C4-2B (cell line): ENCODE measurements at regions not wholly inside any gene's neighbourhood (a gene's known extent, or its start where the extent isn't known, plus 50 kb on each side); places are given as distances from the start of the nearest gene placed in this dataset.

ENCODE experiments used
- H3K27ac ChIP-seq: fragments of 450-650 bp; 2 replicates; pipeline ENCODE4 v1.5.1; 2017
- ZFX ChIP-seq: fragments of 450-650 bp; IDR thresholded peaks from 2 replicates; pipeline ENCODE4 v1.6.1; 2017
- TF ChIP-seq, protein P1 (sequence below): fragments of 450-650 bp; conservative IDR thresholded peaks from 2 replicates; pipeline ENCODE4 v1.5.1; 2017; ENCODE audit warnings: mild to moderate bottlenecking

DNA sequence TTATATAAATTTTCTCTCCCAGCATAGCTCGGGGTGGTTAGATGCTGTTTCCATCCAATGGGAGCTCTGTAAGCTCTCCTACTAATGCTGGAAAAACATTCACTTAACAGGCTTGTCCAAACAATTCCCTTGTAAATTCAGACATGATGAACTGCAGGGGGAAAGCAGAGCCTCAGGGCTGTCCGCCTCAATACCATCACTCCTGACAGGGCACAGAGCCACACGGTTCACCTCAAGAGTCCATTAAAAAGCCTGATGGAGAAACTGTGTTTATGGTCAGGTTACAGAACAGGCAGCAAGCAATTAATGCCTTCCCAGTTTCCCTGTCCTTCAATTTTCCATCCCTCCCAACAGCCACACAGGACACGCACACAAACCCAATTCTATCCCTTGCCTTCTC, 171.0 kb downstream of the BRINP2 start:
- TF ChIP-seq, protein P1, sequence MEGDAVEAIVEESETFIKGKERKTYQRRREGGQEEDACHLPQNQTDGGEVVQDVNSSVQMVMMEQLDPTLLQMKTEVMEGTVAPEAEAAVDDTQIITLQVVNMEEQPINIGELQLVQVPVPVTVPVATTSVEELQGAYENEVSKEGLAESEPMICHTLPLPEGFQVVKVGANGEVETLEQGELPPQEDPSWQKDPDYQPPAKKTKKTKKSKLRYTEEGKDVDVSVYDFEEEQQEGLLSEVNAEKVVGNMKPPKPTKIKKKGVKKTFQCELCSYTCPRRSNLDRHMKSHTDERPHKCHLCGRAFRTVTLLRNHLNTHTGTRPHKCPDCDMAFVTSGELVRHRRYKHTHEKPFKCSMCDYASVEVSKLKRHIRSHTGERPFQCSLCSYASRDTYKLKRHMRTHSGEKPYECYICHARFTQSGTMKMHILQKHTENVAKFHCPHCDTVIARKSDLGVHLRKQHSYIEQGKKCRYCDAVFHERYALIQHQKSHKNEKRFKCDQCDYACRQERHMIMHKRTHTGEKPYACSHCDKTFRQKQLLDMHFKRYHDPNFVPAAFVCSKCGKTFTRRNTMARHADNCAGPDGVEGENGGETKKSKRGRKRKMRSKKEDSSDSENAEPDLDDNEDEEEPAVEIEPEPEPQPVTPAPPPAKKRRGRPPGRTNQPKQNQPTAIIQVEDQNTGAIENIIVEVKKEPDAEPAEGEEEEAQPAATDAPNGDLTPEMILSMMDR = no peak
- TF ChIP-seq ZFX = no peak
- no peak overlapping the region for H3K27ac ChIP-seq

DNA sequence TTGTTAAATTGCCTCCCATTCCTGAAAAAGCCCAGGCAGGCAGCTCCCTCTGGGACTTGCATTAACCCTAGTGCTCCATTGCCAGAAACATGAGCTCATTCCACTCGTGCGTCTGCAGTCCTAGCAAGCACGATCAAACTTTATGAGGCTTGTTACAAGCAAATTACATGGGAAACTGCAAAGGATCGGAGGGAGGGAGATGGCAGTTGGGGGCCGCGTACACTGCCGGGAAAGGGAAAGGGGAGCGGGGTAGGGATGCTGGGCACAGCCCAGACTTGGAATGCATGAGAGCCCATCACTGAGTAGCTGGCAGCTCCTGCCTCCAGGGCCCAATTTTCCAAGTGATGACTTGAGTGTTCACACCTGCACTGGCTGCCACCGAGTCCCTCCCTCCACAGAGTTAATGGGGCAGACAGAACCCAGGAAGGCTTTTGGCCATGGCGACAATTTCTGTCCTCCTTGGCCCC, 169.9 kb downstream of the BRINP2 start:
- H3K27ac ChIP-seq = no peak overlapping the region
- TF ChIP-seq, protein P1 = no peak
- TF ChIP-seq ZFX = no peak

DNA sequence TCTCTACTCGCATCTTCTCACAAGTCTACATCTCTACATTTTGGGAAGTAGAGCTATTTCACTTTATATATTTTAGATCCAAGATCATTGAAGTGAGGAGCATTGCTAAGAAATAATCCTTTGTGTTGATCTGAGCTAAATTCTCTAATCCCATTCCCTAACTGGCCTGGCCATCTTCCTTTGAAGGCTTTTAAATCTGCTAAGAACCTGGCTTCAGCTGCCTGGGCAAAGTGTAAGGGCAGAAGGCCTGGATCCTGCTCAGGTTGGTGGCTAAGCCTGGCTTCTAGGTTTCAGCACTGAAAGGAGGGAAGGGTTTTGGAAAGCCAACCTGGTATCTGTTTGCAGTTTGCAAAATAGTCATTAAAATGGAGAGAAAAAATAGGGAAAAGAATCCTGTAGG, 167.6 kb downstream of the BRINP2 start:
- TF ChIP-seq, protein P1 = no peak
- no peak for TF ChIP-seq ZFX
- H3K27ac ChIP-seq = no peak overlapping the region

DNA sequence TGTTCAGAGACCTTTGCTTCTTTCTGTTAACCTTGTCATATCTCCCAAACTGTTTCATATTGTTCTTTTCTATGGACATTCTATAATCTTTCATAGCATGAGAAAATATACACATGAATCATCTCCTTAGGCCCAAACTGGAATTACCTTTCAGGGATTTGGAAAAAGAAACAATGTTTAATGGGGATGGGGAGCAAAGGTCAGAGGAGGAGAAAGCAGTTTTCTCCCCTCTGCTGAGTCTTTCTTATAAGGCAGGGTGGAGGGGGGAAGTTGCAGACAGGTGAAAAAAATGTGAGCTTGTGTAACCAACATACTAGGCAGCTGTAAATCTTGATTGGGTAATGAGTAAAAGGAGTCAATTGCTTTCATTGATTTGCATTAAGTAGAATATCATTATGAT, 164.1 kb downstream of the BRINP2 start:
- no peak overlapping the region for H3K27ac ChIP-seq
- no peak for TF ChIP-seq ZFX
- TF ChIP-seq, protein P1 = no peak

DNA sequence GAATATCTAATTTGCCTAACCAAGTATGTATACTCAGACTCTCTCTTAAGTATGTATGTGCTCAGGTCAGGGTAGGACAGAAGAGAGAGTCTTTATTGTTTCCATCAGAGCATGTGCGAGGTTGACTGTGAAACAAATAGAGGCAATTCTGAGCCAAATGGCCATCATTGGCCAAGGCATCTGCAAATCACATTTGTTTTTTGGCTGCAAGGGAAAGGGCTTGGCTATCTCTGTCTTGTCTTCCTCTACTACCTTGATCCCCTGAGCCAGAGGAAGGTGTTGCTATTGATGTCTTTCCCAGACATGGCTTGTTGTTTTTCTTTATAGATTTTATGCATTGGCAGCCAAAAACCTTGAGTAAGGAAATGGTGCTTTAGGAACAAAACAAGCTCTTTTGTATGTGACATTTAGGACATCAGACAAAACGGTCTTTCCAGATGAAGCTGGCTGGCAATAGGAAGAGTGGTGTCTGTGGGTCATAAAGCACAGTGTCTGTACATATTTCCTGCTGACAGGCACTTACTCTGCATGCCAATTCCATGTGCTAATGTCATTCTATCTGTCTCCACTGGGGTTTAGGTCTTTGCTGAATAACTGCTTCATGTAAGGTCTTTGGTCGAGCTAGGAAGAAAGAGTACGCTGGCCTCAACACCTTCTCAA, 163.3 kb downstream of the BRINP2 start:
- H3K27ac ChIP-seq = no peak overlapping the region
- TF ChIP-seq, protein P1 = no peak
